Caco-2 (cell line): ENCODE measurements at regions not wholly inside any gene's neighbourhood (a gene's known extent, or its start where the extent isn't known, plus 50 kb on each side); places are given as distances from the start of the nearest gene placed in this dataset.

Source experiments
- BruUV-seq: library from RNA; stranded (reverse); fragments of 400-500 nt; replicated peaks from 2 replicates; lab custom pipeline; 2021; lab: Mats Ljungman, UMichigan
- CTCF ChIA-PET: fragments of 300-600 bp; sonication (Branson Sonifier 250); formaldehyde crosslinking; loops from one replicate; lab custom pipeline; 2022; ENCODE audit warnings: antibody characterized with exemption; lab: Charles Lee
- POLR2A ChIA-PET: fragments of 300-600 bp; sonication (Branson Sonifier 250); formaldehyde crosslinking; loops from one replicate; lab custom pipeline; 2022; ENCODE audit warnings: antibody characterized with exemption; lab: Charles Lee
- DNase-seq, 2 experiments: peaks; one replicate each; pipeline versions ENCODE4 v3.0.0 to v3.0.0-alpha.2; 2020 to 2022
- H3K27me3 ChIP-seq: replicated peaks from 2 replicates; pipeline ENCODE4 v1.6.0; 2011; ENCODE audit warnings: low read length; ENCODE audit not compliant: control insufficient read depth, insufficient read depth
- H3K36me3 ChIP-seq: 2 replicates; pipeline ENCODE4 v1.5.1; 2011; ENCODE audit warnings: low read length; ENCODE audit not compliant: control insufficient read depth, insufficient read depth
- H3K4me1 ChIP-seq: fragments of 250-450 bp; sonication (Bioruptor Pico); 2 replicates; pipeline ENCODE4 v1.5.1; 2020; ENCODE audit warnings: mild to moderate bottlenecking
- H3K4me3 ChIP-seq: 2 replicates; pipeline ENCODE4 v1.5.1; 2011; ENCODE audit warnings: low read depth, mild to moderate bottlenecking, control low read depth, low read length
- H3K9me3 ChIP-seq: fragments of 250-450 bp; sonication (Bioruptor Pico); 2 replicates; pipeline ENCODE4 v1.5.1; 2020; ENCODE audit warnings: mild to moderate bottlenecking, moderate library complexity
- H3K27ac Mint-ChIP-seq: one replicate; pipeline ENCODE4 v1.8.0; 2022; ENCODE audit warnings: mixed read lengths; ENCODE audit not compliant: unreplicated experiment
- H3K27me3 Mint-ChIP-seq: one replicate; pipeline ENCODE4 v1.8.0; 2022; ENCODE audit warnings: mixed read lengths; ENCODE audit not compliant: insufficient read depth, unreplicated experiment
- H3K36me3 Mint-ChIP-seq: one replicate; pipeline ENCODE4 v1.8.0; 2022; ENCODE audit warnings: mild to moderate bottlenecking, mixed read lengths; ENCODE audit not compliant: insufficient read depth, unreplicated experiment
- H3K4me1 Mint-ChIP-seq: one replicate; pipeline ENCODE4 v1.8.0; 2022; ENCODE audit warnings: low read depth, mixed read lengths; ENCODE audit not compliant: unreplicated experiment
- H3K4me3 Mint-ChIP-seq: one replicate; pipeline ENCODE4 v1.8.0; 2022; ENCODE audit warnings: mild to moderate bottlenecking, moderate library complexity, mixed read lengths; ENCODE audit not compliant: unreplicated experiment
- H3K9me3 Mint-ChIP-seq: one replicate; pipeline ENCODE4 v1.8.0; 2022; ENCODE audit warnings: mixed read lengths; ENCODE audit not compliant: unreplicated experiment
- CTCF ChIP-seq, 2 experiments: fragments of 200-600 bp in 1 of 2; IDR thresholded peaks; 1 replicate in 1 of 2; 2 replicates in 1 of 2; pipeline versions ENCODE4 v1.5.1 to v1.8.0; 2011 to 2022; ENCODE audit warnings: antibody characterized with exemption in 1 of 2, control low read depth in 1 of 2, inconsistent platforms in 1 of 2, low read depth in 1 of 2, low read length in 1 of 2, mild to moderate bottlenecking in 1 of 2, moderate library complexity in 1 of 2; ENCODE audit not compliant: insufficient read depth in 1 of 2, severe bottlenecking in 1 of 2, unreplicated experiment in 1 of 2
- intact Hi-C: fragments of 100-400 bp; cut with micrococcal nuclease; formaldehyde crosslinking; loops from one replicate; pipeline ENCODE4 v1.10.0; 2022; ENCODE audit not compliant: unreplicated experiment

GRCh38 chr7:25964483-25964991, 187.5 kb upstream of the NFE2L3 start:
- Mint-ChIP-seq H3K9me3 (no peaks in the 10 kb centered on the region), H3K27me3 (no peaks in the 10 kb centered on the region), H3K4me3 (no peak overlapping the region), H3K4me1 (peaks cover 9% of the 10 kb centered on the region), H3K27ac (no peak overlapping the region), H3K36me3 (no peaks in the 10 kb centered on the region)
- no peak for TF ChIP-seq CTCF (IDR thresholded peaks at IDR 0.05; ENCODE audit: insufficient read depth in 1 of 2, low read depth in 1 of 2, low read length in 1 of 2, severe bottlenecking in 1 of 2, unreplicated experiment in 1 of 2)
- intact Hi-C loops, result no loop called here
- Histone ChIP-seq H3K36me3 (no peaks in the 10 kb centered on the region), H3K27me3 (no peaks in the 10 kb centered on the region), H3K4me1 (no peaks in the 10 kb centered on the region), H3K4me3 (no peak overlapping the region), H3K9me3 (no peaks in the 10 kb centered on the region)
- DNase-seq, result no peak
- POLR2A ChIA-PET, result no interaction called here
- BruUV-seq, result no TSS peak
- CTCF ChIA-PET, result no interaction called here

- peaks cover 9% of the 10 kb centered on the region for H3K4me1 Mint-ChIP-seq
- H3K36me3 ChIP-seq, result no peaks in the 10 kb centered on the region
- POLR2A ChIA-PET, result no interaction called here
- H3K27ac Mint-ChIP-seq, result no peak overlapping the region
- intact Hi-C loops, result no loop called here
- no peaks in the 10 kb centered on the region for H3K27me3 ChIP-seq
- no peak overlapping the region for H3K4me3 ChIP-seq
- H3K36me3 Mint-ChIP-seq, result no peaks in the 10 kb centered on the region
- TF ChIP-seq CTCF (IDR thresholded peaks at IDR 0.05; ENCODE audit: insufficient read depth in 1 of 2, low read depth in 1 of 2, low read length in 1 of 2, severe bottlenecking in 1 of 2, unreplicated experiment in 1 of 2), result no peak
- H3K9me3 ChIP-seq, result no peaks in the 10 kb centered on the region
- DNase-seq, result no peak
- no peaks in the 10 kb centered on the region for H3K9me3 Mint-ChIP-seq
- BruUV-seq, result no TSS peak
- CTCF ChIA-PET, result no interaction called here
- H3K27me3 Mint-ChIP-seq, result no peaks in the 10 kb centered on the region
- peaks cover 2% of the 10 kb centered on the region; the same call in 1 of the 2 replicates for H3K4me1 ChIP-seq
- no peak overlapping the region for H3K4me3 Mint-ChIP-seq
Measured at GRCh38 chr7:25965405-25966123, 186.4 kb upstream of the NFE2L3 start.

- Histone ChIP-seq H3K4me3 (no peak overlapping the region), H3K4me1 (peaks cover 4% of the 10 kb centered on the region; the same call in 1 of the 2 replicates), H3K36me3 (no peaks in the 10 kb centered on the region), H3K27me3 (no peaks in the 10 kb centered on the region), H3K9me3 (no peaks in the 10 kb centered on the region)
- ChIA-PET POLR2A (no interaction called here), CTCF (no interaction called here)
- H3K36me3 Mint-ChIP-seq, result no peaks in the 10 kb centered on the region
- no peak overlapping the region for H3K4me3 Mint-ChIP-seq
- no peak for TF ChIP-seq CTCF (IDR thresholded peaks at IDR 0.05; ENCODE audit: insufficient read depth in 1 of 2, low read depth in 1 of 2, low read length in 1 of 2, severe bottlenecking in 1 of 2, unreplicated experiment in 1 of 2)
- H3K27me3 Mint-ChIP-seq, result no peaks in the 10 kb centered on the region
- BruUV-seq, result no TSS peak
- no peaks in the 10 kb centered on the region for H3K9me3 Mint-ChIP-seq
- no peak for DNase-seq
- H3K4me1 Mint-ChIP-seq, result peaks cover 9% of the 10 kb centered on the region
- intact Hi-C loops, result no loop called here
- H3K27ac Mint-ChIP-seq, result no peak overlapping the region
Measured at GRCh38 chr7:25966469-25966868, 185.5 kb upstream of the NFE2L3 start.
